Chondrocyte (in vitro differentiated cells): ENCODE measurements at regions not wholly inside any gene's neighbourhood (a gene's known extent, or its start where the extent isn't known, plus 50 kb on each side); places are given as distances from the start of the nearest gene placed in this dataset.

Experiments
- DNase-seq: peaks from one replicate; pipeline ENCODE4 v3.0.0; 2021; ENCODE audit warnings: mixed read lengths, low spot score
- H3K27ac Mint-ChIP-seq: one replicate; pipeline ENCODE4 v1.8.0; 2021; ENCODE audit warnings: mild to moderate bottlenecking, moderate library complexity, mixed read lengths; ENCODE audit not compliant: unreplicated experiment
- H3K27me3 Mint-ChIP-seq: 2 replicates; pipeline ENCODE4 v1.8.0; 2021; ENCODE audit warnings: low read depth, mixed read lengths
- H3K36me3 Mint-ChIP-seq: 2 replicates; pipeline ENCODE4 v1.8.0; 2021; ENCODE audit warnings: low read depth, mixed read lengths
- H3K4me1 Mint-ChIP-seq: 2 replicates; pipeline ENCODE4 v1.8.0; 2021; ENCODE audit warnings: low read depth, mild to moderate bottlenecking, mixed read lengths
- H3K4me3 Mint-ChIP-seq: one replicate; pipeline ENCODE4 v1.8.0; 2021; ENCODE audit warnings: mild to moderate bottlenecking, moderate library complexity, mixed read lengths; ENCODE audit not compliant: unreplicated experiment
- H3K9me3 Mint-ChIP-seq: 2 replicates; pipeline ENCODE4 v1.8.0; 2021; ENCODE audit warnings: low read depth, mixed read lengths
- CTCF ChIP-seq: fragments of 200-600 bp; sonication (generic); IDR thresholded peaks from 2 replicates; pipeline ENCODE4 v1.5.0; 2021; ENCODE audit warnings: antibody characterized with exemption, mild to moderate bottlenecking, moderate library complexity

- no peaks in the 10 kb centered on the region for H3K36me3 Mint-ChIP-seq
- H3K27ac Mint-ChIP-seq, result no peak overlapping the region
- no peak overlapping the region for H3K4me3 Mint-ChIP-seq
- H3K4me1 Mint-ChIP-seq, result peaks cover 4% of the 10 kb centered on the region
- no peak for TF ChIP-seq CTCF
- DNase-seq, result no peak
- H3K27me3 Mint-ChIP-seq, result no peaks in the 10 kb centered on the region
- peaks cover under 1% of the 10 kb centered on the region for H3K9me3 Mint-ChIP-seq
These were observed 692.9 kb downstream of the SLC4A3 start for GRCh38 chr2:220320326-220320725.

GRCh38 chr2:220332886-220333285 lies 705.5 kb downstream of the SLC4A3 start:
- Mint-ChIP-seq H3K27ac (no peak overlapping the region), H3K4me1 (peaks cover 2% of the 10 kb centered on the region), H3K9me3 (peaks cover 40% of the 10 kb centered on the region), H3K4me3 (no peak overlapping the region), H3K27me3 (no peaks in the 10 kb centered on the region), H3K36me3 (peaks cover 9% of the 10 kb centered on the region)
- no peak for DNase-seq
- no peak for TF ChIP-seq CTCF

GRCh38 chr2:220334210-220334609 lies 706.8 kb downstream of the SLC4A3 start:
- Mint-ChIP-seq H3K27me3 (no peaks in the 10 kb centered on the region), H3K27ac (no peak overlapping the region), H3K4me3 (no peak overlapping the region), H3K9me3 (peaks cover 33% of the 10 kb centered on the region), H3K4me1 (peaks cover 2% of the 10 kb centered on the region), H3K36me3 (peaks cover 8% of the 10 kb centered on the region)
- no peak for DNase-seq
- TF ChIP-seq CTCF, result no peak

GRCh38 chr2:220334871-220335590 lies 707.6 kb downstream of the SLC4A3 start:
- DNase-seq, result no peak
- H3K4me1 Mint-ChIP-seq, result peaks cover 2% of the 10 kb centered on the region
- no peaks in the 10 kb centered on the region for H3K27me3 Mint-ChIP-seq
- no peak for TF ChIP-seq CTCF
- peaks cover 6% of the 10 kb centered on the region for H3K36me3 Mint-ChIP-seq
- H3K9me3 Mint-ChIP-seq, result peaks cover 27% of the 10 kb centered on the region
- no peak overlapping the region for H3K4me3 Mint-ChIP-seq
- H3K27ac Mint-ChIP-seq, result no peak overlapping the region

GRCh38 chr2:220335591-220335915 lies 708.1 kb downstream of the SLC4A3 start:
- no peak overlapping the region for H3K27ac Mint-ChIP-seq
- no peak for TF ChIP-seq CTCF
- peaks cover 2% of the 10 kb centered on the region for H3K36me3 Mint-ChIP-seq
- H3K9me3 Mint-ChIP-seq, result peaks cover 21% of the 10 kb centered on the region
- no peak overlapping the region for H3K4me3 Mint-ChIP-seq
- H3K4me1 Mint-ChIP-seq, result peaks cover 2% of the 10 kb centered on the region
- no peak for DNase-seq
- no peaks in the 10 kb centered on the region for H3K27me3 Mint-ChIP-seq
